ENCODE measurements at regions not wholly inside any gene's neighbourhood (a gene's known extent, or its start where the extent isn't known, plus 50 kb on each side); places are given as distances from the start of the nearest gene placed in this dataset.

GRCh38 chr1:192024881-192025280 lies 133.4 kb upstream of the RGS18 start:
- H3K4me3 ChIP-seq (ENCODE audit: low read depth, low read length) = no peak overlapping the region
- no peak for DNase-seq (ENCODE audit: low read depth)
- no peak for TF ChIP-seq CTCF (IDR thresholded peaks at IDR 0.05; ENCODE audit: low read depth, low read length)
- no peak for TF ChIP-seq MAX (IDR thresholded peaks at IDR 0.05; ENCODE audit: low read depth, low read length)
- no peak for TF ChIP-seq POLR2A (IDR thresholded peaks at IDR 0.05; ENCODE audit: extremely low read depth, insufficient read length)
- TF ChIP-seq MYC (IDR thresholded peaks at IDR 0.05; ENCODE audit: low read depth, low read length) = no peak

- TF ChIP-seq CTCF (IDR thresholded peaks at IDR 0.05; ENCODE audit: low read depth, low read length) (no peak), MAX (IDR thresholded peaks at IDR 0.05; ENCODE audit: low read depth, low read length) (no peak), POLR2A (IDR thresholded peaks at IDR 0.05; ENCODE audit: extremely low read depth, insufficient read length) (no peak), MYC (IDR thresholded peaks at IDR 0.05; ENCODE audit: low read depth, low read length) (no peak)
- peak; percentile 5 for DNase-seq (ENCODE audit: low read depth)
- no peak overlapping the region for H3K4me3 ChIP-seq (ENCODE audit: low read depth, low read length)
Measured at GRCh38 chr1:192038567-192038966, 119.7 kb upstream of the RGS18 start.

GRCh38 chr1:192045131-192045530 lies 113.1 kb upstream of the RGS18 start:
- H3K4me3 ChIP-seq (ENCODE audit: low read depth, low read length) = no peak overlapping the region
- no peak for DNase-seq (ENCODE audit: low read depth)
- TF ChIP-seq MYC (IDR thresholded peaks at IDR 0.05; ENCODE audit: low read depth, low read length) = no peak
- no peak for TF ChIP-seq MAX (IDR thresholded peaks at IDR 0.05; ENCODE audit: low read depth, low read length)
- TF ChIP-seq CTCF (IDR thresholded peaks at IDR 0.05; ENCODE audit: low read depth, low read length) = no peak
- no peak for TF ChIP-seq POLR2A (IDR thresholded peaks at IDR 0.05; ENCODE audit: extremely low read depth, insufficient read length)

- no peak for DNase-seq (ENCODE audit: low read depth)
- no peak overlapping the region for H3K4me3 ChIP-seq (ENCODE audit: low read depth, low read length)
- TF ChIP-seq CTCF (IDR thresholded peaks at IDR 0.05; ENCODE audit: low read depth, low read length) (no peak), MAX (IDR thresholded peaks at IDR 0.05; ENCODE audit: low read depth, low read length) (no peak), MYC (IDR thresholded peaks at IDR 0.05; ENCODE audit: low read depth, low read length) (no peak), POLR2A (IDR thresholded peaks at IDR 0.05; ENCODE audit: extremely low read depth, insufficient read length) (no peak)
Measured at GRCh38 chr1:192053531-192053971, 104.7 kb upstream of the RGS18 start.

GRCh38 chr1:192057766-192058165 lies 100.5 kb upstream of the RGS18 start:
- TF ChIP-seq MYC (IDR thresholded peaks at IDR 0.05; ENCODE audit: low read depth, low read length) = no peak
- no peak for TF ChIP-seq MAX (IDR thresholded peaks at IDR 0.05; ENCODE audit: low read depth, low read length)
- no peak for TF ChIP-seq CTCF (IDR thresholded peaks at IDR 0.05; ENCODE audit: low read depth, low read length)
- no peak for TF ChIP-seq POLR2A (IDR thresholded peaks at IDR 0.05; ENCODE audit: extremely low read depth, insufficient read length)
- DNase-seq (ENCODE audit: low read depth) = no peak
- no peak overlapping the region for H3K4me3 ChIP-seq (ENCODE audit: low read depth, low read length)

- DNase-seq (ENCODE audit: low read depth) = no peak
- TF ChIP-seq CTCF (IDR thresholded peaks at IDR 0.05; ENCODE audit: low read depth, low read length) (no peak), MAX (IDR thresholded peaks at IDR 0.05; ENCODE audit: low read depth, low read length) (no peak), POLR2A (IDR thresholded peaks at IDR 0.05; ENCODE audit: extremely low read depth, insufficient read length) (no peak), MYC (IDR thresholded peaks at IDR 0.05; ENCODE audit: low read depth, low read length) (no peak)
- H3K4me3 ChIP-seq (ENCODE audit: low read depth, low read length) = no peak overlapping the region
Measured at GRCh38 chr1:192059407-192059806, 98.9 kb upstream of the RGS18 start.

Data from NB4 (cell line).